Stomach (tissue), 8 donors: ENCODE measurements at regions not wholly inside any gene's neighbourhood (a gene's known extent, or its start where the extent isn't known, plus 50 kb on each side); places are given as distances from the start of the nearest gene placed in this dataset.

Experiments used
- DNase-seq, 2 donors: peaks; one replicate each; pipeline versions ENCODE4 v3.0.0 to v3.0.0-alpha.2; 2013 to 2019
- H3K27ac ChIP-seq, 5 donors: fragments of 200-600 bp in 4 of 5; sonication (generic) in 4 of 5; one replicate each; pipeline ENCODE4 v1.5.1; 2013 to 2019; ENCODE audit warnings: mild to moderate bottlenecking in 1 of 5, moderate library complexity in 1 of 5
- H3K27me3 ChIP-seq, 3 donors: fragments of 200-600 bp; sonication (generic); one replicate each; pipeline ENCODE4 v1.5.1; 2017 to 2019; ENCODE audit warnings: mixed run types in 1 of 3
- H3K36me3 ChIP-seq, 4 donors: fragments of 200-600 bp; sonication (generic); 1 replicate in 3 of 4; 2 replicates in 1 of 4; pipeline ENCODE4 v1.5.1; 2016 to 2019
- H3K4me1 ChIP-seq, 4 donors: fragments of 200-600 bp; sonication (generic); one replicate each; pipeline ENCODE4 v1.5.1; 2016 to 2019
- H3K4me3 ChIP-seq, 4 donors: fragments of 200-600 bp; sonication (generic) in 3 of 4; one replicate each; pipeline ENCODE4 v1.5.1; 2016 to 2019; ENCODE audit warnings: mild to moderate bottlenecking in 1 of 4
- H3K9me3 ChIP-seq, 4 donors: fragments of 200-600 bp; sonication (generic); one replicate each; pipeline ENCODE4 v1.5.1; 2016 to 2019
- EP300 ChIP-seq: sonication (generic); formaldehyde crosslinking; IDR thresholded peaks from one replicate; pipeline ENCODE4 v1.6.1; 2017; ENCODE audit warnings: antibody characterized with exemption
- POLR2A ChIP-seq, 4 donors: fragments of 450-650 bp; IDR thresholded peaks; one replicate each; pipeline ENCODE4 v1.6.1; 2016; ENCODE audit warnings: antibody characterized with exemption in 4 of 4, control low read depth in 2 of 4, mild to moderate bottlenecking in 1 of 4, moderate library complexity in 1 of 4
- POLR2AphosphoS5 ChIP-seq, 3 donors: sonication (generic); formaldehyde crosslinking; IDR thresholded peaks; one replicate each; pipeline ENCODE4 v1.6.1; 2016; ENCODE audit warnings: antibody characterized with exemption in 3 of 3
- WGBS, 5 donors: extraction: QIAGEN DNeasy Blood & Tissue Kit in 3 of 5; methylation state at CpG; one replicate each; pipeline versions ENCODE4 v1.1.5 to v1.1.7; 2013 to 2018; 5-methylcytosine and 5-hydroxymethylcytosine counted together
- intact Hi-C: fragments of 100-400 bp; cut with DNase I; formaldehyde crosslinking; loops from one replicate; pipeline ENCODE4 v1.15.1; 2023; ENCODE audit warnings: low total_unique reads
- TF ChIP-seq, protein P1 (sequence below), 7 experiments: fragments of 450-650 bp in 4 of 7; fragments of 200-600 bp in 3 of 7; sonication (generic) in 3 of 7; IDR thresholded peaks; one replicate each; pipeline ENCODE4 v1.5.1; 2016 to 2019; ENCODE audit warnings: antibody characterized with exemption in 7 of 7, control low read depth in 2 of 7, mild to moderate bottlenecking in 1 of 7
- donor health status: healthy with polysubstance abuse.
- donor health status: Bipolar disorder and iron deficiency.
- donor health status: healthy.

DNA sequence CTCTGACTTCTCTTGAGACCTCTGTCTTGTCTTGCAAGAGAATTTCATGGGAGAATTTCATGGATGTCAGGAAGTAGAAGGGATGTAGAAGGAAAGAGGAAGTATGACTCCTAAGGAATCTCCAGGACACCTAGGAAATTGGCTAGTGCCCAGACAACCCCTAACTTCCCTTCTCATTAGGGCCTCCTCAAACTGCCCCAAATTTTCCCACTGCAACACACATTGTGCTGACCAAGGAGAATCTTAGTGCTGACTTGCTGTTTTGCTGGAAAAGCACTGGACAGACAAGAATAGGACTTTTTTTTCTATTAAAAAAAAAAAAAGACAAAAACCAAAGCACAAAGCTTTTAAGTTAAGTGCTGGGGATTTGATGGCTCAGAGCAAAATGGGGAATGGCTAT lies 236.1 kb upstream of the CADM1 start:
- TF ChIP-seq POLR2AphosphoS5 (IDR thresholded peaks at IDR 0.05), result no peak
- TF ChIP-seq, protein P1, sequence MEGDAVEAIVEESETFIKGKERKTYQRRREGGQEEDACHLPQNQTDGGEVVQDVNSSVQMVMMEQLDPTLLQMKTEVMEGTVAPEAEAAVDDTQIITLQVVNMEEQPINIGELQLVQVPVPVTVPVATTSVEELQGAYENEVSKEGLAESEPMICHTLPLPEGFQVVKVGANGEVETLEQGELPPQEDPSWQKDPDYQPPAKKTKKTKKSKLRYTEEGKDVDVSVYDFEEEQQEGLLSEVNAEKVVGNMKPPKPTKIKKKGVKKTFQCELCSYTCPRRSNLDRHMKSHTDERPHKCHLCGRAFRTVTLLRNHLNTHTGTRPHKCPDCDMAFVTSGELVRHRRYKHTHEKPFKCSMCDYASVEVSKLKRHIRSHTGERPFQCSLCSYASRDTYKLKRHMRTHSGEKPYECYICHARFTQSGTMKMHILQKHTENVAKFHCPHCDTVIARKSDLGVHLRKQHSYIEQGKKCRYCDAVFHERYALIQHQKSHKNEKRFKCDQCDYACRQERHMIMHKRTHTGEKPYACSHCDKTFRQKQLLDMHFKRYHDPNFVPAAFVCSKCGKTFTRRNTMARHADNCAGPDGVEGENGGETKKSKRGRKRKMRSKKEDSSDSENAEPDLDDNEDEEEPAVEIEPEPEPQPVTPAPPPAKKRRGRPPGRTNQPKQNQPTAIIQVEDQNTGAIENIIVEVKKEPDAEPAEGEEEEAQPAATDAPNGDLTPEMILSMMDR (IDR thresholded peaks at IDR 0.05), result no peak
- no peak for TF ChIP-seq EP300
- no peak for TF ChIP-seq POLR2A (IDR thresholded peaks at IDR 0.05)
- H3K9me3 ChIP-seq, result no peaks in the 10 kb centered on the region
- H3K4me3 ChIP-seq, result no peak overlapping the region
- H3K27ac ChIP-seq, result no peak overlapping the region
- DNase-seq, result no peak
- H3K4me1 ChIP-seq, result no peaks in the 10 kb centered on the region
- intact Hi-C loops, result no loop called here
- H3K36me3 ChIP-seq, result no peaks in the 10 kb centered on the region
- peaks cover 0 to 12% (median 0%) of the 10 kb centered on the region in 3 donors for H3K27me3 ChIP-seq

DNA sequence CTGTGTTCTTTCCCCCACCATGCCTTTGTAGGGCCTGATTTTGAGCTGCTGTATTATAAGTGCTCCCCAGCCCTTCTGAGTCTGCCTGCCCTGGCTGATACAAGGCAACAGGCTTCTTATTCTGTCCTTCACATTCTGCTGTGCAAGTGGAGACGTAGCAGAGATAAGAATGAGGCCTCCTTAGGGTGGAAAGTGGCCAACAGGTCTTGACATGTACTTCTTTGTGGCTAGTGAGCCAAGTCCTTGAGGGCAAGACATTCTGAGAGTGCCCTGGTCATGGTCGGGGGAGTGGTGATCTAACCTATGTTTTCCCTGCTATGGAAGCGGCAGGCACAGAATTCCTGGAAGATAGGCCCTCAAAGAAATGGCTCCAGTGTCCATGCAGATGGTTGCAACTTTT lies 235.7 kb upstream of the CADM1 start:
- 71 to 91% (median 78%) methylated on average over 3 of the region's 3 CpGs for WGBS, 5 donors
- H3K36me3 ChIP-seq, result no peaks in the 10 kb centered on the region
- no peak overlapping the region for H3K27ac ChIP-seq
- DNase-seq, result no peak
- TF ChIP-seq POLR2A (IDR thresholded peaks at IDR 0.05), result no peak
- TF ChIP-seq POLR2AphosphoS5 (IDR thresholded peaks at IDR 0.05), result no peak
- TF ChIP-seq, protein P1 (IDR thresholded peaks at IDR 0.05), result no peak
- TF ChIP-seq EP300, result no peak
- H3K9me3 ChIP-seq, result no peaks in the 10 kb centered on the region
- H3K27me3 ChIP-seq, result peaks cover 0 to 7% (median 0%) of the 10 kb centered on the region in 3 donors
- no peak overlapping the region for H3K4me3 ChIP-seq
- intact Hi-C loops, result no loop called here
- no peaks in the 10 kb centered on the region for H3K4me1 ChIP-seq

DNA sequence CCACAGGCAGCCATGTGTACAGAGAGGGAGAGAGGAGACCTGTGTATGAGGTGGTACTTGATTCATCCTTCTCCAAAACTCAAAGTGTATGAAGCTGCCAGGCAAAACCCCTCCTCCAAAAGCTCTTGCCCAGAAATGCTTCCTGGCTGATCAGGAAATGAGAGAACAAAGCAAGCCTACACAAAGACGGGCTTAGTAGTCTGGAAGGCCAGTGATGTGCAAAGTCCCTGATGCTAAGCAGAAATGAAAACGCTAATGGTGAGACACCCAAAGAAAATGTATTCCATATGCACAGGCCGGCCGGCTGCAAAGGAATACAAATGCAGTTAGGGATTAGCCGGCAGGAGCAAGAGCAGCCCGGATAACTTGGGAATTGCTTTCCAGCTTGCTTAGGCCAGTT lies 234.9 kb upstream of the CADM1 start:
- no peak for DNase-seq
- Histone ChIP-seq H3K4me1 (no peaks in the 10 kb centered on the region), H3K36me3 (no peaks in the 10 kb centered on the region), H3K27ac (no peak overlapping the region), H3K9me3 (no peaks in the 10 kb centered on the region), H3K27me3 (no peaks in the 10 kb centered on the region), H3K4me3 (no peak overlapping the region)
- intact Hi-C loops, result no loop called here
- TF ChIP-seq, protein P1 (IDR thresholded peaks at IDR 0.05), result no peak
- TF ChIP-seq POLR2AphosphoS5 (IDR thresholded peaks at IDR 0.05), result no peak
- no peak for TF ChIP-seq POLR2A (IDR thresholded peaks at IDR 0.05)
- TF ChIP-seq EP300, result no peak
- WGBS, 5 donors, result 68 to 76% (median 72%) methylated on average over 6 of the region's 6 CpGs

- Histone ChIP-seq H3K9me3 (no peaks in the 10 kb centered on the region), H3K27ac (no peak overlapping the region), H3K4me3 (no peak overlapping the region), H3K4me1 (no peaks in the 10 kb centered on the region), H3K36me3 (no peaks in the 10 kb centered on the region), H3K27me3 (no peaks in the 10 kb centered on the region)
- TF ChIP-seq POLR2A (IDR thresholded peaks at IDR 0.05) (no peak), EP300 (no peak), POLR2AphosphoS5 (IDR thresholded peaks at IDR 0.05) (no peak)
- TF ChIP-seq, protein P1 (IDR thresholded peaks at IDR 0.05), result no peak
- intact Hi-C loops, result no loop called here
- DNase-seq, result no peak
- 87 to 100% (median 91%) methylated on average over 1 of the region's 1 CpG for WGBS, 5 donors
These were observed 233.7 kb upstream of the CADM1 start for GRCh38 chr11:115737875-115738274.

- no peaks in the 10 kb centered on the region for H3K27me3 ChIP-seq
- no peak for DNase-seq
- intact Hi-C loops, result no loop called here
- no peaks in the 10 kb centered on the region for H3K4me1 ChIP-seq
- no peaks in the 10 kb centered on the region for H3K9me3 ChIP-seq
- 52 to 73% (median 69%) methylated on average over 3 of the region's 3 CpGs for WGBS, 5 donors
- TF ChIP-seq, protein P1 (IDR thresholded peaks at IDR 0.05), result no peak
- TF ChIP-seq EP300, result no peak
- no peak for TF ChIP-seq POLR2AphosphoS5 (IDR thresholded peaks at IDR 0.05)
- TF ChIP-seq POLR2A (IDR thresholded peaks at IDR 0.05), result no peak
- no peak overlapping the region for H3K27ac ChIP-seq
- no peak overlapping the region for H3K4me3 ChIP-seq
- no peaks in the 10 kb centered on the region for H3K36me3 ChIP-seq
These were observed 231.9 kb upstream of the CADM1 start for GRCh38 chr11:115736146-115736545.
